GM12892 (cell line): ENCODE measurements at regions not wholly inside any gene's neighbourhood (a gene's known extent, or its start where the extent isn't known, plus 50 kb on each side); places are given as distances from the start of the nearest gene placed in this dataset.
"Not testable (repeated sequence)": the region's sequence is repeated elsewhere in the genome, so short reads cannot be mapped to it uniquely, and the experiment has no call there.

Experiments
- DNase-seq: peaks from one replicate; pipeline ENCODE4 v3.0.0; 2011; ENCODE audit not compliant: insufficient read length
- FAIRE-seq: peaks from 2 replicates; lab custom pipeline; 2011; peaks lifted over from hg19 to GRCh38; lab: Jason Lieb, UNC
- POLR2A ChIP-seq: IDR thresholded peaks from 2 replicates; pipeline ENCODE4 v1.6.1; 2011; ENCODE audit warnings: low read depth, low read length, control low read depth
- POLR2AphosphoS5 ChIP-seq: IDR thresholded peaks from 2 replicates; pipeline ENCODE4 v1.6.1; 2011; ENCODE audit warnings: low read depth, low read length, control low read depth
- TAF1 ChIP-seq: IDR thresholded peaks from 2 replicates; pipeline ENCODE4 v1.6.1; 2011; ENCODE audit warnings: low read depth, mild to moderate bottlenecking, control low read depth, low read length, borderline replicate concordance

DNA sequence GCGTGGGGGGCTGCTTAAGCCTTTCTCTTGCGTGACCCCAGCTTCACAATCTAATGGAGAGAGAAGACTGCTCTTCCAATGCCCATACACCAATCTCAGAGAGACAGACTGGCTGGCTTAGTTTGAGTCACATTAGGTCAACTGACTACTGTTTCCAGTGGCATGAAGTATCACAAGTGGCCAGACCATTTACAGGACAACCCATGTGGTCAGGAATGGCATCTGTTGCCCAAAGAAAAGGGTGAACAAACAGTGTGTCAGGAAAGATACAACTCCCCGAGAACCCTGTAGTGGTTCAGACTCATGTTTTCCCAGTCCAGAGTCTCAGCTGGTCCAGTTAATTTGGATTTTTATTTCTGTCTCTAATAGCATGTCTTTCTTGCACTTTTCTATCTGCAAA is 177.4 kb upstream of the IL12B start:
- FAIRE-seq: no peak
- no peak for DNase-seq
- TF ChIP-seq POLR2A: no peak

DNA sequence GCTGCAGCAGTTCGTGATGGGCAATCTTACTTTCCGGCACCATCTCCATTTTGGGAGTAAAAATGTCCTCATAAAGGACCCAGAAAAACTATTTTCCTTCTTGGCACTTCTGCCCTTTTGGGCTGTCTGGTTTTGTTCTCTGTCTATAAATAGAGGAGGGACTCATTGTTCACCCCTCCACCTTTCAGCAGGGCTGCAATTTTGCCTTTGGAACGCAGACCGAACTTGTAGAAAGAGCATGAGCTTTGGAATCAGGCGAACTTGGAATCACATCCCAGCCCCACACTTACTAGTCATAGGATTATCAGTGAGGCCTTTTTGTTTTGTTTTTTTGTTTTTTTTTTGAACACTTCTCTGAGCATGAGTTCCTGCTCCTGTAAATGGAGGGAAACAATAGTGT is 178.1 kb upstream of the IL12B start:
- FAIRE-seq (no peak), DNase-seq (no peak)
- TF ChIP-seq TAF1: no peak
- TF ChIP-seq POLR2A: no peak
- TF ChIP-seq POLR2AphosphoS5: no peak

DNA sequence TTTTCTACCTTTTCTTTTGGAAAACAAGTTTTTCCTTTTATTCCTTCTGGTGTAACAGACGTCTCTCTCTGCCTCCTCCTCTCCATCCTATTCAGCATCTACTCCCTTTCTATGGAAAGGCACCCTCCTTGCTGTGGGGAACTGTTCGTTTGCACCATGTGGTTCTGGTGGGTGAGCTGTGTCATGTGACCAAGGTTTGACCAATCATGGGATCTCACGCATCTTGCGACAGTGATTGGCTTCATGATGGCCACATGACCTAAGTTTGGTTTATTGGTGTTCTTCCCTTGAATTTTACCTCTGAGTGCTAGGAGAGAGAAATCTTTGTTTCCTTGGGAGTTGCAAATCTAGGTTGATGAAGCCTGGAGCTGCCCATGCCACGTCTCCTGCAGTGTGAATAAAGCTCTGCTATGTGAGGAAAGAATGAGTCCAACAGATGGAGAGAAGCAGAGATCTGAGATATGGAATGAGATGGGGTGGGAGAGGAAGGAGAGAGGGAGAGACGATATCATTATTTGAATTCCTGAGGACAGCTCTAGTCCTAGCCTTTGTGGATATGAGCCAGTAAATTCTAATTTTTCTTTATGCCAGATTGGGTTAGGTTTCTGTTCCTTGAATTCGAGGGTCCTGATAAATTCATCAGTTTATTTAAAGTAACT is 178.8 kb upstream of the IL12B start:
- no peak for FAIRE-seq

DNA sequence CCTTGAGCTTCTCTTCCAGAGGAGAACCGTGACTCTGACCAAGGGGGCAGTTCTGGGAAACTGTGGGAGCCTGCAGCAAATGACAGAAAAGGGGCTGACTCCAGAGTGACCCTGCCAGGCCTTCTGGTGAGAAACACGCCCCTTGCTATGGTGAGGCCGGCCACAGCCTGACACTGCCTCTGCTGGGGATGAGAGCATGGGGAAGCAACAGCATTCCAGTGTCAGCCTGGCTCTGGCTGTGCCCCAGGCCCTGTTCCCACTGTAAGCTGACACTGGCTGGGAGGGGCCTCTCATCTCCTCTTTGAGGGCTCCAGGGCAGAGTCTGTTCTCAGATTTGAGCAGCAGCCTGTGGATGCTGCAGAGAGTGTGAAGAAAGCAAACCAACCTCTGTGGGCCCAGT is 180.0 kb upstream of the IL12B start:
- no peak for TF ChIP-seq TAF1
- no peak for TF ChIP-seq POLR2AphosphoS5
- no peak for TF ChIP-seq POLR2A
- FAIRE-seq (no peak), DNase-seq (no peak)

More for the DNA sequence above, 178.8 kb upstream of the IL12B start:
- no peak for DNase-seq
- TF ChIP-seq TAF1 (no peak), POLR2AphosphoS5 (no peak), POLR2A (no peak)

DNA sequence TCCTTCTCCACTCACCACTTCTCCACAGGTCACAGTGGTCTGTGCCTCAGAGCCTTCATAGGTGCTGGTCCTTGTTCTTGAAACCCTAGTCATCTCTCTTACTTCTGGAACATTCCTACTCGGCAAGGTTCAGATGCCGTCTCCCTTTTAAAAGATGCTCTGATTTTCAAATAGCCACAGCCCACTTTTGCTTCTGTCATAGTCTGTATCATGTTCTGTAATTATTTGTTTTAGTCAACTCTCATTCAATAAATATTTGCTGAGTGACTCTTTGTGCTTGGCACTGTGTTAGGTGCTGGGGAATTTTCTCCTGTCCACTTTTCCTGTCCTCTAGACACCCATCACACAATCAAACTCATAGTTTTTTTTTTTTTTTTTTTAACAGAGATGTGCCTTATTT is 181.3 kb upstream of the IL12B start:
- FAIRE-seq: no peak
- DNase-seq: no peak
- TF ChIP-seq POLR2A: no peak
- TF ChIP-seq TAF1: no peak
- TF ChIP-seq POLR2AphosphoS5: no peak

DNA sequence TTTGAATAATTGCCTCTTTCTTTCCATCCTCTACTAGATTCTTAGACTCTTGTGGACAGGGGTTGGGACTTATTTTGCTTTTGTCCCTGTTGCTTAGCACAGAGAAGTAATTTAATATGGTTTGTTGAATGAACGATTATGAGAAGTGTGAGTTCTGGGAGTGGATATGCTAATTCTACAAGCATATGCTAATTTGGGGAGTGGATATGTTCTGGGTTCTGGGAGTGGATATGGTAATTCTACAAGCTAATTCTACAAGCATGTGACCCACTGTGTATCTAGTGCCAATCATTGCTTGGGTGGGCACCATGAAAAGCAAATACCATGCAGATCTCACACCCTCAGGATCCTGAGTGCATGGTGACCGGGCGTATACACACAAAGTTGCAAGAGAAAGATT is 181.8 kb upstream of the IL12B start:
- TF ChIP-seq TAF1 (no peak), POLR2A (no peak), POLR2AphosphoS5 (no peak)
- FAIRE-seq (no peak), DNase-seq (no peak)

DNA sequence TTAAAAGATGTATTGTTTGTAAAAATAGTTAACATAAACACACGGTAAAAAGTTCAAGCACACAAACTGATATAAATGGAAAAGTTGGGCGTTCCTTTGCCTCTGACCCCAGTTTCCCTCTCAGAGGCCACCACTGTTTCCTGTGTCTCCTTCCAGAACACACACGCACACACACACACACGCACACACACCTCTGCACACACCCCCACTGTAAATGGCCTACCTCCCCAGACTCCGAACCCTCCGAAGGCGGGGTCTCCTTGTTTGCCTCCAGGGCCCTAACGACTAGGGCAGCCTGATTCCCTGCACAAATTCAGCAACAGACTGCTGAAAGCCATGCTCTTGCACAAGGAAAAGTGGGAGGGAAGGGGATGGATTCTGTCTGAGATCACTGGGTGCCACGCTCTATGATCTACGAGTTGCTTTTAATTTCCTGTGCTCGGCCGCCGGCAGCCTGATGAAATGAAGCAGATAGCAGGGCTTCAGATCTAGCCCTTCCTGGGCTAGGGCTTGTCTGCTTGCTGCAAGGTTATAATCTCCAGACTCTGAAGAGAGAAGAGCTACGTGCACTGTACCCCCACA is 184.0 kb upstream of the IL12B start:
- FAIRE-seq: no peak
- DNase-seq: no peak
- TF ChIP-seq POLR2A (no peak), TAF1 (no peak), POLR2AphosphoS5 (no peak)

DNA sequence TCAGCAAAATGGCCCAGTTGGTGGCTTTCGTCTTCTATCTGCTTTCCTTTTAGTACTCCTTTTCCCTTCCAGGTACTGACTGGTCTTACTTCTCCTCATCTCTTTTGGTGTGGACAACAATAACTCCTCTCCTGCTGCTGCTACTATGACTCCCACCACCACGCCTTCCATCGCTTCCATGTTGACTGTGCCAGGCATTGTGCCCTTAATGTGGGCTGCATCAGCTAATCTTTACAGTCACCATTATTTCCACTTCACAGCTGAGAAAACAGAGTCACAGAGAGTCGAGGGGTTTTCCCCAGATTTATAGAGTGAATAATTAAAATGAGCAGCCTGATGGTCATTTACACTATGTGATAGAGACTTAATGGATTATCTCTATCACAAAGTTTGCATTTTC is 184.9 kb upstream of the IL12B start:
- FAIRE-seq: no peak
- no peak for DNase-seq
- no peak for TF ChIP-seq POLR2AphosphoS5
- no peak for TF ChIP-seq TAF1
- no peak for TF ChIP-seq POLR2A

DNA sequence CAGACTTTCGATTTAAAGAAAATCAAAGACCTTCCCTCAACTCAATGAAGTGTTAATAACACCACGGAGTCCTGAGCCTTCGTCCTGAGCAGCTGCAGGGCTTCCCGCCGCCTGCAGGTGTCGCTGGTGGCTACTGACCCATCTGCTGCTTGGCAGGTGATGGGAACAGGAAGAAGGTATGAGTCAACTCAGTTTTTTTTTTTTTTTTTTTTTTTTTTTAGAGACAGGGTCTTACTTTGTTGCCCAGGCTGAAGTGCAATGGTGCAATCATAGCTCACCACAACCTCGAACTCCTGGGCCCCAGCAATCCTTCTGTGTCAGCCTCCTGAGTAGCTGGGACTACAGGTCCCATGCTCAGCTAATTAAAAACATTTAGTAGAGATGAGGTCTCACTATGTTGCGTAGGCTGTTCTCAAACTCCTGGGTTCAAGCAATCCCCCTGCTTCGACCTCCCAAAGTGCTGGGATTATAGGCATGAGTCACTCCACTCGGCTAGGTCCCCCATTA is 185.7 kb upstream of the IL12B start:
- no peak for TF ChIP-seq POLR2A
- no peak for TF ChIP-seq TAF1
- no peak for TF ChIP-seq POLR2AphosphoS5
- DNase-seq: peak; percentile 44
- FAIRE-seq: peak; percentile 86

DNA sequence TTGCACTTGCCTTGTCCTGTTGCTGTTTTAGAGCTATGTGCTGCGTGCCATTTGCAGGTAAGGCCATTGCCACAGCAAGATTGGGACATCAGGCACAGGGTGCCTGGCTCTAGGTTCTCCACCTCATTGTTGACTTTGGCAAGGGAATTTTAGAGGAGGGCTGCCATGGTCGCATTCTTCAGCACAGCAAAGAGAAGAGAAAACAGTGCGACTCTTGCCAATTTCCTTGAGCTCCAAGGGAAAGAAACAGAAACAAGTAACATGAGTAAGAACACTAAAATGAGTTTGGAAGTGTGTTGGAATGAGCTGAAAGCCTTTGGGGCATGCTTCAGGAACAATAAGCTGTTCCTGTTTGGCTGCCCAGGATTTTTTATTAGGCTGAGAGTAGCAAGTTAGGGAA is 188.1 kb upstream of the IL12B start:
- no peak for FAIRE-seq
- no peak for TF ChIP-seq POLR2A
- no peak for TF ChIP-seq TAF1
- no peak for TF ChIP-seq POLR2AphosphoS5

DNA sequence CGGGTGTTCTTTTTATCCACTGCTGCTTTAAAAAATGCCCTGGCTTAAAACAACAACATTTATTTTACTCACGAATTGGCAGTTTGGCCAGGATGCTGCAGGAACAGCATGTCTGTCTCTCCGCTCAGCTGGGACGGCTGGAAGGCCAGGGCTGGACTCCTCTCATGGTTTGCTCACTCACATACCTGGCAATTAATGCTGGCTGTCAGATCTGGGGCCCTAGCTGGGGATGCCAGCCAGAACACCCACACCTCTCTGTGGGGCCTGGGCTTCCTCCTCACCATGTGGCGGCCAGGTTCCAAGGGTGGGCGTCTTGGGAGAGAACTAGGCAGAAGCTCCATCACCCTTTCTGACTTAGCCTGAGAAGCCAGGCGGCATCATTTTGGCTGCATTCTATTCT is 189.1 kb upstream of the IL12B start:
- FAIRE-seq (no peak), DNase-seq (no peak)
- TF ChIP-seq POLR2AphosphoS5 (no peak), TAF1 (no peak), POLR2A (no peak)

More for the DNA sequence above, 188.1 kb upstream of the IL12B start:
- DNase-seq: no peak

DNA sequence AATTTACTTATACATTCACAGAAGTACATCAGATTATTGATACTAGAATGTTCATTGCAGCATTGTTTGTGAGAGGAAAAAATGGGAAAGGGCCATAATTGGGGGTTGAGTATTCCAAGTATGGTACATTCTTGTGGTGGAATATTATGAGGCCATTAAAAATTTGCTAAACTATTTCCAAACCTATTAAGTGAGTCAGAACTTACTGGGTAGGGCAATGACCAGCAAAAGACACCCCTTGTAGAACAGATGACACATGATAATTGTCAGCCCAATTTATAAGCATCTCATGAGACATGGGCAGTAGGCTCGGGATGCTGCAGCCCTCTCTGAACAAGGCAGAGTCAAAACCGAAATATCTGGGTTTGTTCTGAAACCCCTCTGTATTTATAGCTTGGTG is 192.6 kb upstream of the IL12B start:
- no peak for TF ChIP-seq TAF1
- no peak for TF ChIP-seq POLR2A
- no peak for TF ChIP-seq POLR2AphosphoS5
- FAIRE-seq: no peak
- no peak for DNase-seq

DNA sequence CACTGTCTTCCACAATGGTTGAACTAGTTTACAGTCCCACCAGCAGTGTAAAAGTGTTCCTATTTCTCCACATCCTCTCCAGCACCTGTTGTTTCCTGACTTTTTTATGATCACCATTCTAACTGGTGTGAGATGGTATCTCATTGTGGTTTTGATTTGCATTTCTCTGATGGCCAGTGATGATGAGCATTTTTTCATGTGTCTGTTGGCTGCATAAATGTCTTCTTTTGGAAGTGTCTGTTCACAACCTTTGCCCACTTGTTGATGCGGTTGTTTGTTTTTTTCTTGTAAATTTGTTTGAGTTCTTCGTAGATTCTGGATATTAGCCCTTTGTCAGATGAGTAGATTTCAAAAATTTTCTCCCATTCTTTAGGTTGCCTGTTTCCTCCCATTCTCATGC is 194.0 kb upstream of the IL12B start:
- FAIRE-seq, DNase-seq: not testable (repeated sequence)
